ENCODE measurements at regions not wholly inside any gene's neighbourhood (a gene's known extent, or its start where the extent isn't known, plus 50 kb on each side); places are given as distances from the start of the nearest gene placed in this dataset.

DNA sequence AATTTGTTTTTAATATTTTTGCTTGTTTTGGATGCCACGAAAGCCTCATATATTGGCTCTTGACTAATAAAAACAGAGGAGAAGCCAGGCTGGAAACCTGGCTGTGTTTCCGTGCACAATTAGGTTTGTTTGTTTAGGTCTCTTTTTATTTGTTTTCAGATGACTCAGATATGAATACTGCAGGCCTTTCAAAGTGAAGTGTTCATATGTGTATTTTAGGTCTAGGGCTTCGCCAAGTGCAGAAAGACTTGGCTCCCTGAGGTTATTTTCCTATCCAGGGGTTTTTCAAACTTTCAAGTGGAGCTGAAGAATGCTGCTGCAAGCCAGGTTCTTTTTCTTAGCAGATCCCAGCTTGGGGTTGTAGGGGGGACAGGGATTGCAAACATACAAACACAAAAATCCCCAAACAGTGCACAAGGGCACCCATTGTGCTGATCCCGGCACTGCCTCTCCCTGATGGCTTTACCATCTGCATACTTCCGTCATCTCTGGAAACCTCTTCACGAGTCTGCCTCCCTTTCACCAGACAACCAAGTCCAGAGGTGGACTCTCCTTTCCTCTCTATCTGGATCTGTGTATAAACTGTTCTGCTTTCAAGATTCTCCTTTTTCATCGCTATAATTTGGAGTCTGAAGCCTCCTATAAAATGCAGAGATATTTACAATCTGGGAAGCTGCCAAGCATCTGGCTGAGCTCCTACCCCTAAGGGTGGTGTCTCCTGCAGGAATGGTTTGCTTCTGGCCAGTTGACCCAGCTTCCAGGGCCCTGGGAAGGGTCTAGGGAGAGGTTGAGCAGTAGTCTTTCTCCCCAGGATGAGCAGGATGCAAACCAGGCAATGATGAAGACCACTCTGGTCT lies 108.6 kb downstream of the SMIM20 start:
- H3K27me3 ChIP-seq (ENCODE audit: insufficient read depth, poor library complexity, severe bottlenecking): no peaks in the 10 kb centered on the region
- TF ChIP-seq, protein P1, sequence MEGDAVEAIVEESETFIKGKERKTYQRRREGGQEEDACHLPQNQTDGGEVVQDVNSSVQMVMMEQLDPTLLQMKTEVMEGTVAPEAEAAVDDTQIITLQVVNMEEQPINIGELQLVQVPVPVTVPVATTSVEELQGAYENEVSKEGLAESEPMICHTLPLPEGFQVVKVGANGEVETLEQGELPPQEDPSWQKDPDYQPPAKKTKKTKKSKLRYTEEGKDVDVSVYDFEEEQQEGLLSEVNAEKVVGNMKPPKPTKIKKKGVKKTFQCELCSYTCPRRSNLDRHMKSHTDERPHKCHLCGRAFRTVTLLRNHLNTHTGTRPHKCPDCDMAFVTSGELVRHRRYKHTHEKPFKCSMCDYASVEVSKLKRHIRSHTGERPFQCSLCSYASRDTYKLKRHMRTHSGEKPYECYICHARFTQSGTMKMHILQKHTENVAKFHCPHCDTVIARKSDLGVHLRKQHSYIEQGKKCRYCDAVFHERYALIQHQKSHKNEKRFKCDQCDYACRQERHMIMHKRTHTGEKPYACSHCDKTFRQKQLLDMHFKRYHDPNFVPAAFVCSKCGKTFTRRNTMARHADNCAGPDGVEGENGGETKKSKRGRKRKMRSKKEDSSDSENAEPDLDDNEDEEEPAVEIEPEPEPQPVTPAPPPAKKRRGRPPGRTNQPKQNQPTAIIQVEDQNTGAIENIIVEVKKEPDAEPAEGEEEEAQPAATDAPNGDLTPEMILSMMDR (IDR thresholded peaks at IDR 0.05; ENCODE audit: insufficient read depth, low read length): no peak
- TF ChIP-seq SPI1 (IDR thresholded peaks at IDR 0.05; ENCODE audit: borderline replicate concordance, low read depth) (no peak), GABPA (IDR thresholded peaks at IDR 0.05; ENCODE audit: low read depth) (no peak), POLR2AphosphoS5 (IDR thresholded peaks at IDR 0.05; ENCODE audit: low read depth) (no peak)
- TF ChIP-seq, protein P2, sequence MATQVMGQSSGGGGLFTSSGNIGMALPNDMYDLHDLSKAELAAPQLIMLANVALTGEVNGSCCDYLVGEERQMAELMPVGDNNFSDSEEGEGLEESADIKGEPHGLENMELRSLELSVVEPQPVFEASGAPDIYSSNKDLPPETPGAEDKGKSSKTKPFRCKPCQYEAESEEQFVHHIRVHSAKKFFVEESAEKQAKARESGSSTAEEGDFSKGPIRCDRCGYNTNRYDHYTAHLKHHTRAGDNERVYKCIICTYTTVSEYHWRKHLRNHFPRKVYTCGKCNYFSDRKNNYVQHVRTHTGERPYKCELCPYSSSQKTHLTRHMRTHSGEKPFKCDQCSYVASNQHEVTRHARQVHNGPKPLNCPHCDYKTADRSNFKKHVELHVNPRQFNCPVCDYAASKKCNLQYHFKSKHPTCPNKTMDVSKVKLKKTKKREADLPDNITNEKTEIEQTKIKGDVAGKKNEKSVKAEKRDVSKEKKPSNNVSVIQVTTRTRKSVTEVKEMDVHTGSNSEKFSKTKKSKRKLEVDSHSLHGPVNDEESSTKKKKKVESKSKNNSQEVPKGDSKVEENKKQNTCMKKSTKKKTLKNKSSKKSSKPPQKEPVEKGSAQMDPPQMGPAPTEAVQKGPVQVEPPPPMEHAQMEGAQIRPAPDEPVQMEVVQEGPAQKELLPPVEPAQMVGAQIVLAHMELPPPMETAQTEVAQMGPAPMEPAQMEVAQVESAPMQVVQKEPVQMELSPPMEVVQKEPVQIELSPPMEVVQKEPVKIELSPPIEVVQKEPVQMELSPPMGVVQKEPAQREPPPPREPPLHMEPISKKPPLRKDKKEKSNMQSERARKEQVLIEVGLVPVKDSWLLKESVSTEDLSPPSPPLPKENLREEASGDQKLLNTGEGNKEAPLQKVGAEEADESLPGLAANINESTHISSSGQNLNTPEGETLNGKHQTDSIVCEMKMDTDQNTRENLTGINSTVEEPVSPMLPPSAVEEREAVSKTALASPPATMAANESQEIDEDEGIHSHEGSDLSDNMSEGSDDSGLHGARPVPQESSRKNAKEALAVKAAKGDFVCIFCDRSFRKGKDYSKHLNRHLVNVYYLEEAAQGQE (IDR thresholded peaks at IDR 0.05; ENCODE audit: insufficient replicate concordance, low read depth): no peak
- DNase-seq (ENCODE audit: low read depth in 1 of 2, low spot score in 1 of 2): no peak
- H3K4me3 ChIP-seq (replicated peaks; ENCODE audit: insufficient read depth, low read length): no peak overlapping the region
- H3K27ac ChIP-seq (replicated peaks): no peak overlapping the region

DNA sequence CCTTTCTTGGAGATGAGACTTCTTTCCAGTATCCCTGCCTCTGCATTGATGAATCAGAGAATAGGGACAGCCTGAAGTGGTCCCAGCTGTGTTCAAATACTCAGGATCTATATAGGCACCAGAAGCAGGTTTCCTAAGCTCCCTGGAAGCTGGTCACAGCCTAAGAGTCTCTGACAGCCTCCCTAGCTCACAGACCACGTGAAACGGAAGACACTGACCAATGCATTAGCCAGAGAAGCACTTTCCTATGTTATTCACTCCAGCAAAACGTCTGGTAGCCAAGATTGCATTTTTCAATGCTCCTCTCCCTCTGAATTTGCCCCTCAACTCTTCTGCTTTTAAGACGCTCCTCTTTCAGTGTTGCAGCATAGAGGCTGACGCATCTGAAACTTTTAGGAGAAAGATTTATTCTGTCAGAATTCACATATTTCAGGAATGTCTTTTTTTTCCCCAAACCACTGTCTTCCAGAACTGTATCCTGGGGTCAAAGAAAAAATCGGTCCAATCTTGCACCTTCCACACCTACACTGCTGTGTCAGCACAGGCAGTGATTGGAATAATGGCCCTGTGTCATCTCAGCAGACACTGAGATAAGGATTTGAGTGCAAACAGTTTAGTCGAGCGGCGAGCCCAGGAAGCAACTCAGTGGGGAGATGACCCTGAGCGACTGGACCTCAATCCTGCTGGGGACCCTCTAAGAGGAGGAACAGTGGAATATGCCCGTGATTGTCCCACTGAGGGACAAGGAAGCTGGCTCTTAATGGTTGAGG lies 109.4 kb downstream of the SMIM20 start:
- no peak for DNase-seq (ENCODE audit: low read depth in 1 of 2, low spot score in 1 of 2)
- Histone ChIP-seq H3K4me3 (replicated peaks; ENCODE audit: insufficient read depth, low read length) (no peak overlapping the region), H3K27me3 (ENCODE audit: insufficient read depth, poor library complexity, severe bottlenecking) (no peaks in the 10 kb centered on the region), H3K27ac (replicated peaks) (no peak overlapping the region)
- TF ChIP-seq GABPA (IDR thresholded peaks at IDR 0.05; ENCODE audit: low read depth) (no peak), SPI1 (IDR thresholded peaks at IDR 0.05; ENCODE audit: borderline replicate concordance, low read depth) (no peak), POLR2AphosphoS5 (IDR thresholded peaks at IDR 0.05; ENCODE audit: low read depth) (no peak)
- TF ChIP-seq, protein P2 (IDR thresholded peaks at IDR 0.05; ENCODE audit: insufficient replicate concordance, low read depth): no peak
- TF ChIP-seq, protein P1 (IDR thresholded peaks at IDR 0.05; ENCODE audit: insufficient read depth, low read length): no peak

- TF ChIP-seq, protein P2 (IDR thresholded peaks at IDR 0.05; ENCODE audit: insufficient replicate concordance, low read depth): no peak
- TF ChIP-seq, protein P1 (IDR thresholded peaks at IDR 0.05; ENCODE audit: insufficient read depth, low read length): no peak
- TF ChIP-seq GABPA (IDR thresholded peaks at IDR 0.05; ENCODE audit: low read depth) (no peak), SPI1 (IDR thresholded peaks at IDR 0.05; ENCODE audit: borderline replicate concordance, low read depth) (no peak), POLR2AphosphoS5 (IDR thresholded peaks at IDR 0.05; ENCODE audit: low read depth) (no peak)
- no peak for DNase-seq (ENCODE audit: low read depth in 1 of 2, low spot score in 1 of 2)
- H3K27me3 ChIP-seq (ENCODE audit: insufficient read depth, poor library complexity, severe bottlenecking): no peaks in the 10 kb centered on the region
- H3K27ac ChIP-seq (replicated peaks): no peak overlapping the region
- H3K4me3 ChIP-seq (replicated peaks; ENCODE audit: insufficient read depth, low read length): no peak overlapping the region
Measured at GRCh38 chr4:26024079-26024478, 110.1 kb downstream of the SMIM20 start.

All from HL-60 (cell line).